HG03039 (cell line): ENCODE measurements at regions not wholly inside any gene's neighbourhood (a gene's known extent, or its start where the extent isn't known, plus 50 kb on each side); places are given as distances from the start of the nearest gene placed in this dataset.

Source experiments
- ATAC-seq: cut with Tn5 transposase; IDR thresholded peaks from one replicate; pipeline ENCODE4 v1.9.1; 2021; ENCODE audit warnings: mild to moderate bottlenecking, moderate library complexity; ENCODE audit not compliant: unreplicated experiment

DNA sequence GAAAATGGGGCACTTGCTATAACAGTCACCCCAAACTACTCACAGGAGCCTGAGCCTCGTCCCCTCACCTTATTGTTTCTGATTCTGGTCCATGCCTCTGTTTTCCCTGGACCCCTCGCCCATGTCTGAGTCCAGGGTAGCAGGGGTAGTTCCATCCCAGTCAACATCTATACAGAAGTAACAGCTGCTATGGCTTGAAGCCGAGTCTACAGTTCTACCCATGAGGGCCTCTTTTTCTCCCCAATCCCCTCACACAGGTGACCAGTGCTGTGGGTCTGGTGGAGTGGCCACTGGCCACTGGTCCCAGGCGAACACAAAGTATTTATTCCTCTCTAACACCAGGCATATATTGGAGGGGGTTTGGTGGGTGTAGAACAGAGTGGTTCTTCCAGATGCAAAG is 116.4 kb downstream of the ZNF280B start:
- no peak for ATAC-seq

DNA sequence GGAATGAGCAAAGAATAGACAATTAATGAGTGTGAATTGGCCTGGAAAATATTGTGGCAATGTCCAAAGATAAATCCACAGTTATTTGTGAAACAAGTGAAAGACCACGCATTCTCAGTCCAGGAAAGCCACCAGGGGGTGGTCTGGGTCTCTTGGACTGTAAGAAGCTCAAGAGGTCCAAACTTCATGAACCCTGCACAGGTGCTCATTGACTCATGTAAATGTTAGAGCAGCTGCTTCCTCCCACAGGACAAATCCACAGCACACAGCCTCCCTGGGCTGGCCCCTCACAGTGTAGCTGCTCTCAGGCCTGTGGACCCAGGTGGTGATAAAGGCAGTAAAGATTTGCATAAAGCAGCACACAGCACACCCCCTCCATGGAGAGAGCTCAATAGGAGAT is 114.0 kb downstream of the ZNF280B start:
- ATAC-seq = no peak

DNA sequence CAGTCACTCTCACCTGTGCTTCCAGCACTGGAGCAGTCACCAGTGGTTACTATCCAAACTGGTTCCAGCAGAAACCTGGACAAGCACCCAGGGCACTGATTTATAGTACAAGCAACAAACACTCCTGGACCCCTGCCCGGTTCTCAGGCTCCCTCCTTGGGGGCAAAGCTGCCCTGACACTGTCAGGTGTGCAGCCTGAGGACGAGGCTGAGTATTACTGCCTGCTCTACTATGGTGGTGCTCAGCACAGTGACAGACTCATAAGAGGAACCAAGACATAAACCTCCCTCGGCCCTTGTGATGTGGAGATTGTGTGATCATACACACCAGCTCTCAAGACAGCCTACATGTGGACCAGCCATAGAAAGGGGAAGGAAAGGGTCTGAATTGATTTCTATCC is 113.3 kb downstream of the ZNF280B start:
- ATAC-seq = no peak

DNA sequence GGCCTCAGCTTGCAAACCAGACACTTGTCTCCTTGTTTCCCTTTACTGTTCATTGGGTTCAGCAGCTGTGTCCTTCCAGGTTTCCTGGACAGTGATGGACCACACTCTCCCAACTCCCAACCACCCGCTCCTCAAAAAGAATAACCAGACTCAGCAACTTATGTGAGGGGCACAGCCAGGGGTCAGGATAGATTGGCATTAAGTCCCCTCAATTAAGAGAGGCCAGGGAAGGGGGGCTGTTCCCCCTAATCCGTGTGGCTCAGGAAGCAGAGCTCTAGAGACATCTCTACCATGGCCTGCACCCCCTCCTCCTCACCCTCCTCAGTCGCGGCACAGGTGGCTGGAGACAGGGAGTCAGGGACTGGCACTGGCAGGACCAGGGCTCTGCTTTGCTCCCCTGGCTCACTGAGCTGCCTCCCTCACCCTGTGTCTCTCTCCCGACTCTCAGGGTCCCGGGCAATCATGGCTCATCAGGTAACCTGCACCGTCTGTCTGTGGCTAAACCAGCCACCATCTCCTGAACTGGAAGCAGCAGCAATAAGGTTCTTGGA is 111.7 kb downstream of the ZNF280B start:
- no peak for ATAC-seq

DNA sequence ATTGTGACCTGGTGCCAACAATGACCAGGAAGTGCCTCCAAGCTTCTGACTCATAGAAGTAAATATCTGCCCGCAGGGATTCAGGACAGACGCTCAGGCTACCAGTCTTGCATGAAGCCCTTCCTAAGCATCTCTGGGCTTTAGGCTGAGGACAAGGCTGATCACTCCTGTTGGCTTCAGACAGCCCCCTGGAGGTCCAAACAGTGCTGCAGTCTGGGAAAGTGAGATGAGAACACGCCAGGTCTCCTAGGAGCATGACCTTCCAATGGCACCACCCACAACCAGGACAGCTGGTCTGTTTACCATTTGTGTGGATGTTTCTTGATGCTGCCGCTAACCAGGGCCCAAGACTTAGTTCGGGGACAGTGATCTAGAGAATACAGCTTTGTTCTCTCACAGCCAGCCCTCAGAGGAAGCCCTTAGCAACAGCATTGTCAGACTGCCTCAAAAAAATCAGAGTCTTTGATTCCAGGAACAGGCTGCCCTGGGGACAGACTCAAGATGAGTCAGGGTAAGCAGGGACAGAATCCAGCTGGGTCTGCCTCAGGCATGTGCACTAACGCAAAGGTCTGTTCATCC is 111.2 kb downstream of the ZNF280B start:
- ATAC-seq = no peak

DNA sequence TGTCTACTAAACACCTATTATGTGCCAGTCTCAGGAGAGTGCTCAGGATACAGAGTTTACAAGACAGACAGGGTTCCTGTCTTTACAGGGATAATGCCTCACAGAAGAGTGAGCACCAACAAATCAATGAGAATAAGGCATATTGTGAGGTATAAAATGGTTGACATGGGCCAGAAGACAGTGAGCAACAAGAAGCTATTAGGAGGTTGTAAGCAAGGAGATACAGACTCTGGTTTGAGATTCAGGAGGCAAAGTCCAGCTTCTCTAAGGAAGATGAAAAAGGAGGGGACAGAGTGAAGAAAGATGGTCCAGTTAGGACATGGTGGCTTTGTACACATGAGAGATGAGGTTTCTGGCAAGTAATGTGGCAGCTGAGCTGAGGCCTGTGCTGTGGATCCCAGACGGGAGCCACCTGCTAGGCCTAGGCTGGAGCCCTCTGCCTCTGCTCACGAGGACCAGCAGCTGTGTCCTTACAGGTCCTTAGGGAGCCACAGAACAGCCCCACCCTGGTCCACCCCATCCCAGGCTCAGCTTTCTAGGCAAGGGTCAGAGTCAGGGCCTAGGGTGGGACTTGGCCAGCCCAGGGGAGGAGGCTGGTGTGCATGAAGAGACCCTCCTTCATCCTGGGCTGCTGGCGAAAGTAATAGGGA is 110.5 kb downstream of the ZNF280B start:
- no peak for ATAC-seq

DNA sequence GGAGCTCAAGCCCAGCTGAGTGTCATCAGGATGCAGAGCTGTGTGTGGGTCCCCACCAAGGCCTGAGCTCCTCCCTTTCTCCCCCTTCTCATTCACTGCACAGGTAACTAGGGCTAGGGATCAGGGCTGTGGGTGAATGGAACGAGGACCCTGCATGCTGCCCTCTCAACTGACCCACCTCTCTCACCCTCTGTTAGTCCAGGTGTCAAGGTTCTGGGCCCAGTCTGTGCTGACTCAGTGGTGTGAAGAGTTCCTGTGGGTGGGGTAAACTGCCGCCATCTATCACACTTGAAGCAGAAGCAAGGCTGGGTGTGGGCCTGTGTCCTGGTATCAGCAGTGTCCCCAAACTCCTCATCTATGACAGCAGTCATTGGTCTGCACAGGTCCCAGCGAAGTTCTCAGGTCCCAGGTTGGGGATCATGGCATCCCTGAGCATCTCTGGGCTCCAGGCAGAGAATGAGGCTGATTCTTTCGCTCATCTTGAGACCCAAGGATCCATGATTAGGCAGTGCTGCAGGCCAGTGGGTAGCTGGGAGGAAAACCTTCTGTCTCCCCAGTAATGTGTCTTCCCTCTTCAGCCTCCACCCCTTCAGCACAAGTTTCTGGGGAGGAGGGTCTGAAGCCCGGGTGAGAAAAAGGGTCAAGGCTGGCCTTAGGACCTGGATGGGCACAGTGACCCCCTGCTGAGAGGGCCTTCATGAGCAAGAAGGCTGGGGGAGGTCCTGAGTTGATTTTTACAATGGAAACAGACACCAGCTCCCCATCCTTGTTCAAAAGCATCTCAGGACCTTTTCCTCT is 109.8 kb downstream of the ZNF280B start:
- no peak for ATAC-seq

DNA sequence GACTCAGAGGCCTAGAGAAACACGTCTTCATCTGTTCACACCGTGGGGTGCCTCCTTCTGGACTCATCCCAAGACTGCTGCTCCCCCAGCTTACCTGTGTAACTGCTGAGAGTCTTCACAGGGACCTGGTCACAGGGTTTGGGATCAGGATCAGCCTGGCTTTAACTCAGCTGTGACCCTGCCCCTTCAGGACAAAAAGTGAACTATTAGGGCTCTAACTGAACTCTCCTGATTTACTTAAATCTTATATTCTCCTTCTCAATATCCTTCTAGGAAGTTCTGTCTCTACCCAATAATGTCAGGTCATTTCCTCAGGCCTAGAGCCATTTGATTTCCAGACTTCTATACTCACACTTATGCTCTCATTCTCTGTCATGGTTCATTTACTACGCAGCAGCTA is 108.4 kb downstream of the ZNF280B start:
- ATAC-seq = no peak

DNA sequence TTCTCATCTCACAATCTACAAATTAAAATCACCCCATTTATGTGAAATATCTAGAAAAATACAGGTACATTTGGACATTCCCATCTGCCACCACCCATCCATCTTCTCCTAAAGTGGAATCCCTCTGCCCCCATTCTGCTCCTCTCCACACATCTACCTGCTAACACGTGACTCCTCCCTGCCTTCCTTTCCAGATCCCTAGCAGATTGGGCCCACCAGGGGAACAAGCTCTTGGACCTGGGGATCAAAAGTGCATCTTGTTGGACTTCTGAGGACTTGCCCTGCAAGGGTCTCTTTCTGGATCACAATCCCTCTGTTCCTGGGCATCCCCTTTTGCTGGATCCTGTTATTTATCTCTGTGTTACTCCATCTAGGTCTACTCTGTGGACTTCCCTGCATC is 107.6 kb downstream of the ZNF280B start:
- ATAC-seq = no peak

DNA sequence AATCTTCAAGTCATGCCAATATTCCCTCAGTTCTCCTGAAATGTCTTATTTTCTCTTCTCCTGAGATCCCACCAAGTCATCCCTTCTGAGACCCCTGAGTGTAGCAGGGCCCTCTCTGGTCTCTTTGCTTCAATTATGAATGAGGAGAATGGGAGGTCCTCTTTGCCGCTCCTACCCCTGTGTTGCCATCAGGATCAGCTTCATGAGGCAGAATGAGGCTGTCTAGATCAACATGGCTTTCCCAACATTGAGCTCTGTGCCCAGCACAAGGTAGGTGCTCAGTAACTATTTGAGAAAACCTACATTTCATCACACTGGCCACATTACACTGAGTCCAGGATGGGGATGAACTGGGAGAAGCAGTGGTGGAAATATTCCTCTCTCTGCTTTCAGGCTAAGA is 107.2 kb downstream of the ZNF280B start:
- ATAC-seq = no peak

DNA sequence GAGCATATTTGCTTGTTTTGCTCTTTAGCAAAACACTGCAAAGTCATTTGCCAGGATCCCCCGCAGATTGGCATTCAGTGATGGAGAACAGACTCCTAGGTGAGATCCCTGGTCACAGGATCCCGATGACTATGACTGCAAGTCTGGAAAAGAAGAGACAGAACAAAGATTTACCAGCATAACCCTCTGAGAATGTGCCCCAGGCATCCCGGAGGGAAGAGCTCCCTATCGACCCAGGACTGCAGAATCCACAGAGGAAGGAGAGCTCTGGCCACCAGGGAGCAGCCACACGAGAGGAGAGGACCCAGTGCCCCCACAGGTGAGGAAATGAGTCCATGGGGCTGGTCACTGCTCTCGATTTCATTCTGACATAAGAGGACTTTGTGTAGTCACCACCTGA is 105.2 kb downstream of the ZNF280B start:
- ATAC-seq = no peak

DNA sequence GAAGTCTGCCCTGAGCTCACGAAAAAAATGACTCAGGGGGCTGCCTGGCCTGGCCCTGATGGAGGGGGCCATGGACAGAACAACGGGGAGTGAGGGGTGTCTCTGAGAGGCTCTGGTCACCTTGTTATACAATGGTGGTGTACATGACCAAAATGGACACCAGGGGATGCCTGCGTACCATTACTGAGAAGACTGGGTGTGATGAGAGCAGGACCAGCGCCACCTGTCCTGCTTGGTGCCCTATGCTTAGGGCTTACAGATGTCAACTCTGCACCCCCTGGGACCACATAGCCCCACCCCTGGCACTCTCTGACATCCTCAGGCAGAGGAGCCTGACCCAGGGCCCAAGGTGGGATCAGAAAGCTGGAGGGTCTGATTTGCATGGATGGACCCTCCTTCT is 104.8 kb downstream of the ZNF280B start:
- no peak for ATAC-seq

DNA sequence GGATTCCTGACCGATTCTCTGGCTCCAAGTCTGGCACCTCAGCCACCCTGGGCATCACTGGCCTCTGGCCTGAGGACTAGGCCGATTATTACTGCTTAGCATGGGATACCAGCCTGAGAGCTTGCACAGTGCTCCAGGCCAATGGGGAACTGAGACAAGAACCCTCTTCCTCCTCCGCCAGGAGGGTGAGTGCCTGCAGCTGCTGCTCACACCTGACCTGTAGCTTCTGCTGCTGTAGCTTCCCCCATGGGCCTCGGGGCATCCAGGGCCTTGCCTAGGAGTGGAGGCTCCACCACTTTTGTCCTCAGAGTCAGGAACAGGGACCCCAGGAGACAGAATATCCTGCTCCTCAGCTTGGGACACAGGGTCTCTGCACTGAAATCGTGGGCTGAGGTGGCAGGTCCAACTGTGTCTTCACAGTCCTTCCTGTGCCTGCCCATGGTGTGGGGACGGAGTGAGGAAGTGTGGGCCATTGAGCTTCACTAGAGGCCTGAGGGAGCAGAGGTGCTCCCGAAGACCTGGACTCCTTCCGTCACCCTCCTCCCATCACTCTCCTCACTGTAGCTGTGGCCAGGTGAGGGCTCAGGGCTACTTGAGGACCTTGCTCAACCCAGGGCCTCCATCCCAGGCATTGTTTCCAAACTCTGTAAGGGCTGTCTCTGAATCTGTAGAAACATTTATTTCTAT is 103.8 kb downstream of the ZNF280B start:
- no peak for ATAC-seq

DNA sequence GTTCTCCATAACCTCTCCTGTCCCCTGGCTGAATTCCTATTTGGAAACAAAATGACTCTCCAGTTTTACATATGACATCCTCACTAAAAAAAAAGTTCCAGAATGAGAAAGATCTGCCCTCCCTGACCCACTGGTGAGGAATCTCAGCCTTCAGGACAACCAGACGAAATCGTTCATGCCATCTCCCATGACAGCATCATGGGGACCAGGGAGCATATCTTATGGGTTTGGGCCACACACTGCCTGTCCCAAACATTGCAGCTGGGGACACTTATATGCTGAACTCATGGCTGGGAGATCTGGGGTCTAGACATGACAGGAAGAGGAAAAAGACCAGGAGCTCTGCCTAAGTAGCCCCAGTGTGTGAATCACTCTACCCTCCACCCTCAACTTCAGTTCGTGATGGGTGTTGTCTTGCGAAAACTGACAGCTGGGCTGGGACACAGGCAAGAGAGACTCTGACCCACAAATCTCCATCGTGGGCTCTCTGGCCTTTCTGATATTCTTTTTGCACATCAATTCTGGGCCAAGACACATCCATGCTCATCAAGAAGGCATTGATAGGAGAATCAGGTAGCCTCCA is 102.0 kb downstream of the ZNF280B start:
- ATAC-seq = no peak

DNA sequence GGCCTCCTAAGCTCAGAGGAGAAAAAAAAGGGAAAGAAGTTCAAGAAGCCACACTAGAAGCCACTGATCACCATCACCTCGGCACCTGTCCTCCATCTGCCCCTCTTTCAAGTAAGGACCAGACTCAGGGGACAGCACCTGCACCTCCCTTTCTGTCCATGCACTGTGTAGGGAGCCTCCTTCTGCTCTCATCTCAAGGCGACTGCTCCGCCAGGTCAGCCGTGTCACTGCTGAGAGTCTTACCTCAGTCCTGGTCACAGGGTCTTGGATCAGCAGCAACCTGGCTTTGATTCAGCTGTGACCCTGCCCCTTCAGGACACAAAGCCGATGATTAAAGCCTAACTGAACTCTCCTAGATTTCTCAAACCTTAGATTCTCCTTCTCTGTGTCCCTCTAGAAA is 101.5 kb downstream of the ZNF280B start:
- no peak for ATAC-seq

DNA sequence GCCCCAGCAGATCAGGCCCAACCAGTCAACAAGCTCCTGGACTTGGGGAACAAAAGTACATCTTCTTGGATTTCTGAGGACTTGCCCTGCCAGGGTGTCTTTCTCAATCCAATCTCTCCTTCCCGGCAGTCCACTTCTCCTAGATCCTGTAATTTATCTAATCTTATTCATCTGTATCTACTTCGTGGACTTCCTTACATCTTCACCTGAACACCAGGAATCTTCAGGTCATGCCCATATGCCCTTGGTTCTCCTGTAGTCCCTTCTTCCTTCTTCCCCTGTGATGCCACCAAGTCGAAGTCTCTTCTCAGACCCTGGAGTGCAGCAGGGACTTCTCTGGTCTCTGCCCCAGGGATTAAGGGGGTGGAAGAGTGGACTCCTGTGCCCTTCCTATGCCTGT is 100.3 kb downstream of the ZNF280B start:
- no peak for ATAC-seq

DNA sequence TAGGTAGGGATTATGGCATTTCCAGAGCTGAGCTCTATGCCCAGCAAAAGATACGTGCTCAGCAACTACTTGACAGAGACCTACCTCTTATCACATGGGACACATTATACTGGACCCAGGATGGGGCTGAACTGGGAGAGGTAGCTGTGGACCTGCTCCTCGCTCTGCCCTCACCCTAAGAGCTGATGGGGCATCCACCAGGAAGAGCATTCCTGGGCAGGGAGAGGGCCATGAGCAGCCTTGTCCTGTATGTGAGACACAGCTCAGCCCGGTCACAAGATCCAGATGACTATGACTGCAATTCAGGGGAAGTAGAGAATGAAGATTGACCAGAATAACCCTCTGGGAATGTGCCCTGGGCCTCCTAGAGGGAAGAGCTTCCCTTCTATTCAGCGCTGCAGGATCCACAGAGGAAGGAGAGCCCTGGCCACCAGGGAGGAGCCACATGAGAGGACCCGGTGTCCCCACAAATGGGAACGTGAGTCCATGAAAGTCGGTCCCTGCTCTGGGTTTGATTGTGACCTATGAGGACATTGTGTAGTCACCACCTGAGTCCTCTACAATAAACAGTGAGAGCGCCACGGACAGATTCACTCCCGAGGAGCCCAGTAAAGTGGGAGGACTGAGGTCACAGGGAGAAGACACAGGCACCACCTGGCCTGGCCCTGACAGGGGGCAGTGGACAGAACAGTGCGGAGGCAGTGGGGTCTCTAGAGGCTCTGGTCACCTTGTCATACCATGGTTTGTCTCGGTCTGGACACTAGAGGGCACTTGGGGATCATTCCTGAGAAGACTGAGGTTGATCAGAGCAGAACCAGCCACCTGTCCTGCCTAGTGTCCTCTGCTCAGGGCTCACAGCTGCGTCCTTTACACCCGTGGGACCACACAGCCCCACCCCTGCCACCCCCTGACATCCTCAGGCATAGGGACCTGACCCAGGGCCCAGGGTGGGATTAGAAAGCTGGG is 99.5 kb downstream of the ZNF280B start:
- peak; percentile 44 for ATAC-seq

DNA sequence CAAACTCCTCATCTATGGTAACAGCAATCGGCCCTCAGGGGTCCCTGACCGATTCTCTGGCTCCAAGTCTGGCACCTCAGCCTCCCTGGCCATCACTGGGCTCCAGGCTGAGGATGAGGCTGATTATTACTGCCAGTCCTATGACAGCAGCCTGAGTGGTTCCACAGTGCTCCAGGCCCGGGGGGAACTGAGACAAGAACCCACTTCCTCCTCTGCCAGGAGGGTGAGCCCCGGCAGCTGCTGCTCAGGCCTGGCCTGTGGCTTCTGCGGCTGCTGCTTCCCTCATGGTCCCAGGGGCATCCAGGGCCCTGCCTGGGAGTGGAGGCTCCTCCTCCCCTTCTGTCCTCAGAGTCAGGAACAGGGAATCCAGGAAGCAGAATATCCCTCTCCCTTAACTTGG is 98.4 kb downstream of the ZNF280B start:
- ATAC-seq = no peak

DNA sequence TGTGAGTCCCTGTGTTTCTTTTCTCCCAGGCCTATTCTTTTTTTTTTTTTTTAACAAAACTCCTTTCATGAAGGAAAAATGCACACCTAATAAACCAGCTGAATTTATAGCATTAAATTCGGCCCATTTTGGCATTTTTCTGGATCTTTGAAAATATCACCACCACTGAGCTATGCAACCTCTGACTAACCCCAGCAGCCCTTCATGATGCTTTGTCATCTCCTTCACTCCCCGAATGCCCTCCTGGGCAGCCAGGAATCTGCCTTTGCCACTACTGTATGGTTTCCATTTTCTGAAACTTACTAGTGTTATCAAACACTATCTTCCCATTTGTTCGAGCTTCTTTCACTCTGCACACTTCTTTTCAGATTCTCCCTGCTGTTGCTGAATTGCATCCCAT is 97.9 kb downstream of the ZNF280B start:
- no peak for ATAC-seq

DNA sequence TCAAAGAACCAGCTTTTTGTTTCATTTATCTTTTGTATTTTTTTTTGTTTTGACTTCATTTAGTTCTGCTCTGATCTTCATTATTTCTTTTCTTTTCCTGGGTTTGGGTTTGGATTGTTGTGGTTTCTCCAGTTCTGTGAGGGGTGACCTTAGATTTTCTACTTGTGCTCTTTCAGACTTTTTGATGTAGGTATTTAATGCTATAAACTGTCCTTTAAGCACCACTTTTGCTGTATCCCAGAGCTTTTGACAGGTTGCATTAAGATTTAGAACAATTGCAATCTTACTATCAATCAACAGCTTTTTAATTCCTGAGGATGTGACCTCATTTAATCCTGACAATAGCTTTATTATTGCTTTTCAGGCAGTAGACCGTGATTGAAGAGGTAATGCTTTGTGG is 94.3 kb downstream of the ZNF280B start:
- no peak for ATAC-seq
